ENCODE measurements at regions not wholly inside any gene's neighbourhood (a gene's known extent, or its start where the extent isn't known, plus 50 kb on each side); places are given as distances from the start of the nearest gene placed in this dataset.

DNA sequence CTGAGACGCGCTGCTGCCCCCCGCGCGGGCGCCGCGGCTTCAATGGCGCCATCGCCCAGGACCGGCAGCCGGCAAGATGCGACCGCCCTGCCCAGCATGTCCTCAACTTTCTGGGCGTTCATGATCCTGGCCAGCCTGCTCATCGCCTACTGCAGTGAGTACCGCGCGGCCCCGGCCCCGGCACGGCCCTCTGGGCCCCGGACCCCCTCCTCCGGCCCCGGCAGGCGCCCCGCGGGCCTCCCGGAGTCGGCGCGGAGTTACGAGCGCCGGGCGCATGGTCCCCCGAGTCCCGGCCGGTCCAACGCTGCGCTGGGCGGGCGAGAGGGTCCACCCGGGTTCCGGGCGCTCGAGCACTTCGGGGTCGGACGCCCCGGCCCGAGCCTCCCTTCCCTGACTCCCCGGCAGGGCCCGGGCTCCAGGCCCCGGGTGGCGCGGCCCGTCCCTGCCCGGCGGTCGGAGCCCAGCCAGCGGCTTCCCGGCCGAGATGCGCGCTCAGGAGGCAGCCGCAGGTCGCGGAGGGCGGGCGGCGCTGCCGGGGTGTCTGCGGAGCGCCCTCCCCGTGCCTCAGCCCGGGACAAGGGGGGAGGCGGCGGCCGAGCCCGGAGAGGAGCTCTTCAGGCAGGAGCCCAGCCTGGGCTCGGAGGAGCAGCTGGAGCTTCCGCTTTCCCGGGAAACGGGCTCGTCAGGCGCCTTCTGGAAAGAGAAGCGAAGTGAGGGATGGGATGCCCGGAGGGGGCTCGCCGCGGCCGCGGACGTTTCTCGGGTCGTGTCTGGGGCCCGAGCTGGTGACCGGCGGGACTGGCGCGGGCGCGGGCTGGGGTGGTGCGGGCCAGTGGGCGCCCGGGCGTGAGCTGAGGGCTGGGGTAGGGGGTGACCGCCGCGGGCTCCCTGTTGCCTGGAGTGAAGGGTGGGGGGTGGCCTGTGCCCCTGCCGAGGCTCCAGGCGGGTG, 1337.8 kb downstream of the BRD1 start:
- TF ChIP-seq, protein P1, sequence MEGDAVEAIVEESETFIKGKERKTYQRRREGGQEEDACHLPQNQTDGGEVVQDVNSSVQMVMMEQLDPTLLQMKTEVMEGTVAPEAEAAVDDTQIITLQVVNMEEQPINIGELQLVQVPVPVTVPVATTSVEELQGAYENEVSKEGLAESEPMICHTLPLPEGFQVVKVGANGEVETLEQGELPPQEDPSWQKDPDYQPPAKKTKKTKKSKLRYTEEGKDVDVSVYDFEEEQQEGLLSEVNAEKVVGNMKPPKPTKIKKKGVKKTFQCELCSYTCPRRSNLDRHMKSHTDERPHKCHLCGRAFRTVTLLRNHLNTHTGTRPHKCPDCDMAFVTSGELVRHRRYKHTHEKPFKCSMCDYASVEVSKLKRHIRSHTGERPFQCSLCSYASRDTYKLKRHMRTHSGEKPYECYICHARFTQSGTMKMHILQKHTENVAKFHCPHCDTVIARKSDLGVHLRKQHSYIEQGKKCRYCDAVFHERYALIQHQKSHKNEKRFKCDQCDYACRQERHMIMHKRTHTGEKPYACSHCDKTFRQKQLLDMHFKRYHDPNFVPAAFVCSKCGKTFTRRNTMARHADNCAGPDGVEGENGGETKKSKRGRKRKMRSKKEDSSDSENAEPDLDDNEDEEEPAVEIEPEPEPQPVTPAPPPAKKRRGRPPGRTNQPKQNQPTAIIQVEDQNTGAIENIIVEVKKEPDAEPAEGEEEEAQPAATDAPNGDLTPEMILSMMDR (IDR thresholded peaks at IDR 0.05; ENCODE audit: low read depth, low read length) = no peak
- TF ChIP-seq POLR2A (IDR thresholded peaks at IDR 0.05; ENCODE audit: extremely low read depth, insufficient read length) (no peak), MAX (IDR thresholded peaks at IDR 0.05; ENCODE audit: low read depth, low read length) (no peak)

Data from NB4 (cell line).